Stimulated activated CD4-positive, alpha-beta T cell treated with anti-CD3 and anti-CD28 coated beads, TNF-alpha, amount 100 ng/mL, for 24 hours (primary cell): ENCODE measurements at regions not wholly inside any gene's neighbourhood (a gene's known extent, or its start where the extent isn't known, plus 50 kb on each side); places are given as distances from the start of the nearest gene placed in this dataset.
"Not testable (repeated sequence)": the region's sequence is repeated elsewhere in the genome, so short reads cannot be mapped to it uniquely, and the experiment has no call there.

ENCODE experiments used
- DNase-seq, 3 experiments: peaks; one replicate each; pipeline ENCODE4 v3.0.0-alpha.2; 2020; ENCODE audit warnings: low read depth in 3 of 3

DNA sequence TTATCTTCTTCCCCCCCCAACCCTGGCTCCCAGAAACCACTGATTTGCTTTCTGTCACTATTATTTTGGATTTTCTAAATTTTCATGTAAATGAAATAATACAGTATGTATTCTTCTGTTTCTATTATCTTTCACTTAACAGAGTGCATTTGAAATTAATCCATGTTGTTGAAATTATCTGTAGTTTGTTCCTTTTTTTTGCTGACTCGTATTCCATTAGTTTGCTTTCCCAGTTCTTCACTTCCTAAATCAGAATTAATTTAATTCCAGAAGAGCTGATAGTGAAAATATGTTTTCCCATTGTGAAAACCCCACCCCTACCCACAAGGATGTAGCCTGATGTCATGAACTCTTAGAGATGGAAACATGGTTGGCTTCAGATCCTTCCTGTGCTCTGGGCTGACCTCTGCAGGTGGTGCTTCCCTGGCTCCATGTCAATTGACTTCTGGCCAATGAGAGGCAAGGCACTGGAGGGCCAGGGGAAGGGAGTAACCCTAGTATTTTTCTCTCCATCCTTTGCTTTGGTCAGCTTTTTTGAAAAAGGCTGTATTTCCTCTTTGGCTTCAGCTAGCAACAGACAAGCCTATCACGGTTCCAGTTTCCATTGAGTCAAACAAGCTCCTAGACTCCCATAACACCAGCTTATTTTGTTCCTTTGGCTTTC, 244.4 kb upstream of the HSF2 start:
- no peak for DNase-seq

DNA sequence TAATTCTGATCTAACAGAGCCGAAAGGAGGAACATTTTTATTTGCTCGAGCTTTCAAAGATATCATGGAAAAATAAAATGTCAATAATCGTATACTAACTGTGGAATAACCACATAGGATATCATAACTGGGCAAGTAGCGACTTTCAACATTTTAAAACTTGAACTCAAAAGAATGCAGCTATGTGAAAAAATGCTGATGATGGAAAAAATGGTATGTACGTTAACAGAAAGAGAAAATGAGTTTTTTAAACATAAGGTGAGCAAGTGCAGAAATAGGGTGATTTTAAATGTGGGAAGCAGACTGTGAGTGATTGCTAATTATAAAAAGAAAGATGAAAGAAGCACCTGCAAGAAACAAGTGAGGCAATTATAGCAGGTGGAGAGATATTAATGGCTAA, 238.3 kb upstream of the HSF2 start:
- DNase-seq = no peak

DNA sequence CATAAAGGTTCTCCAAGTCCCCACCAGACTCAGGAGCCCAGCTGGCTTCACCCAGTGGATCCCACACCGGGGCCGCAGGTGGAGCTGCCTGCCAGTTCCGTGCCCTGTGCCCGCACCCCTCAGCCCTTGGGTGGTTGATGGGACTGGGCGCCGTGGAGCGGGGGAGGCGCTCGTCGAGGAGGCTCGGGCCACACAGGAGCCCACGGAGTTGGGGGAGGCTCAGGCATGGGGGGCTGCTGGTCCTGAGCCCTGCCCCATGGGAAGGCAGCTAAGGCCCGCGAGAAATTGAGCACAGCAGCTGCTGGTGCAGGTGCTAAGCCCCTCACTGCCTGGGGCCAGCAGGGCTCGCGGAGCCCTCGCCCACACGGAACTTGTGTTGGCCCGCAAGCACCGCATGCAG, 234.4 kb upstream of the HSF2 start:
- DNase-seq = no peak

DNA sequence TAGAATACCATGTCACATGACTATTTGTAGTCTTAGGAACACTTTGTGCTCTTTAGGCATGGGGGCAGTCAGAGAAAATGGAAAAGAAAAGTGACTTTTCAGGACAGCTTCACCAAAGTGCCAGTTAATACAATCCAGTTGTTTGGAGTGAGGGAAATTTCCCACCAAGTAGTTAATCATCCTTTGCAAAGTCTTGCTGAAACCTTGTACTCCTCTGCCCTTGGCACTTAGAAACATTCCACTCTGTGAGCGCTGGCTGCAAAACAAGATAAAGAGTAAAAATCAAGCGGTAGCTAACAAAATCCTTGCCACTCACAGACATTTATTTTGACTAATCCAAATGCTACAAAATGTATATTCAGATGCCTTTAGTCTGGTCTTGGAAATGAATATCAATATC, 229.2 kb upstream of the HSF2 start:
- no peak for DNase-seq

DNA sequence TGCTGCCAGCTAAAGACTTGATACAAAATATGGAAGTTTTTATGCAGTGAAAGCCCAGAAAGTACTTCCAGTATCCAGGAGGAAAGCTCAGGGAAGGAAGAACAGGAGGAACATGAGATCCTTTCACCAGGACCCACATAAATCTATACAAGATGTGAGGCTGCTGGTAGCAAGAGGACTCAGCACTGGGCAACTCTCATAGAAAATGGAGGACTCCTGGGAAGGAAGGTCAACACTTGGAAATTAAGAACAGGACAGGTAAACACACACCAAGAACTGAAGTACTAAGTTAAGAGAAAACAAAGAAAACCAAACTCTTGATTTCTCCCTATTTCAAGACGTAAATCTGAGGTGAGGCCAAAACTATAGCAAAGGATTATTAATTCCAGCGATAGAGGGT, 220.5 kb upstream of the HSF2 start:
- DNase-seq = no peak

- no peak for DNase-seq
These were observed 219.3 kb upstream of the HSF2 start for GRCh38 chr6:122180132-122180531.

DNA sequence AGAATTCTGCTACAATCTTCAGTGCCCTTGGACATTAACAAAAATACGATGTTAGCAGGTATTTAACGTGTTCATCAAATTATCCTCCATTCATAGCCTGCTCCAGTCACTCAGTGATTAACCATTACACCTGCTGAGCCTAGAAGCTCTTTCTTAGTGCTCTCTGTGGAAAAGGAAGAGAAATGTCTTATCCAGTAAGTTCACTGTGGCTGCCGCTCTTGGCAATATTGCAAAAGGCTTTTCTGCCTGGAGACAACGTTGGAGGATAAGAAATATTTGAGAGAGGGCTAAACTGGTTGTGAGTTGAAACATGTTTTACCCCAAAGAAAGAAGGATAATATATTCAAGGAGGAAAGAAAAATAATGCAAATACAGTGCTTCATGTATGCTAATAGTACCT, 217.4 kb upstream of the HSF2 start:
- DNase-seq = no peak

DNA sequence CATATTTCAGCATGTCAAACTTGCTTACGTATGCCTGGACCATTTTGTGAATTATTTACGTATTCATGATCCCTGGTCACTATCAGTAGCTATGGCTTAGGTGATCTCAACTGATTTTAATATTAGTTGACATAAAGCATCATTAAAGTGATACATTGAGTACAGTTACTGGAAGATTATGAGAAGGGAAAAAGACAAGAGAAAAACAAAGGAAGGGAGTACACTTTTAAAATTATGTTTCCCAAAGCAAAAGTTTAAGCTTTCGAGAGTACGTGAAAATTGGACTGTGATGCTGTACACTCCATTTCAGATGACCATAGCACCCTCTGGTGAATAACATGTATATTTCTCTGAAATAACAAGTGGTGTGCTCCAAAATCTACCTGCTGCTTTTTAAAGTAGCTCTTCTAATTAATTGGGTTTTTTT, 215.0 kb upstream of the HSF2 start:
- no peak for DNase-seq

GRCh38 chr6:122185458-122185857, 214.0 kb upstream of the HSF2 start:
- not testable (repeated sequence) for DNase-seq

DNA sequence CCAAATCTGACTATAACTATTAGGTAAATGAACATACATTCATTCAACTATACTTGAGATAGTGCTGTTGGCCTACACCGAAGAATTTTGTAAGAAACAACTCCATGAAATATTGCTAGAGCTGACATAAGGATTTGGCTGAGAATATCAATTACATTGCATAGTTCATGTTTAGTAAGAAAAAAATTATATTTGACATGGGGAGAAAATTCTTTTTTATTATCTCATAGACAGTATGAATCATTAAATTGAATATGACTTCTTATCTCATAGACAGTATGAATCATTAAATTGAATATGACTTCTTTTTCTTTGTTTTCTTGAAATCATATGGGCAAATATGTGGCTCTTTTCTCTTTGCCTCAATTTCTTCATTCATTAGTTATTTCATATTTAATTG, 212.3 kb upstream of the HSF2 start:
- DNase-seq = no peak

DNA sequence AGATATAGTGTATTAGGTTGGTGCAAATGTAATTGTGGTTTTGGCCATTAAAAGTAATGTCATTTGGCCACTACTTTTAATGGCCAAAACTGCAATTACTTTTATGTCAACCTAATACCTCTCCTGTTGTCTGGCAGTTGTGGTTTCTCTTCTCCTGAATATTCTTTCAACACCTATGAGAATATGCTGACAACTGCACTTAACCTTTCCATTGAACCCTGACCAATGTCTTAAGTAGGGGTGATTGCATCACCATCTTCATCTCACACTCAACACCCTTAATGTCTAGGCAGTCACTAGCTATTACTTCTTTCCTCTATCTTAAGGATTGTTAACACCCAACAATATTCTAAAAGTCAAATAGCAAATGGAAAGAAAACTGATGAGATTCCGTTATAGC, 200.5 kb upstream of the HSF2 start:
- no peak for DNase-seq

DNA sequence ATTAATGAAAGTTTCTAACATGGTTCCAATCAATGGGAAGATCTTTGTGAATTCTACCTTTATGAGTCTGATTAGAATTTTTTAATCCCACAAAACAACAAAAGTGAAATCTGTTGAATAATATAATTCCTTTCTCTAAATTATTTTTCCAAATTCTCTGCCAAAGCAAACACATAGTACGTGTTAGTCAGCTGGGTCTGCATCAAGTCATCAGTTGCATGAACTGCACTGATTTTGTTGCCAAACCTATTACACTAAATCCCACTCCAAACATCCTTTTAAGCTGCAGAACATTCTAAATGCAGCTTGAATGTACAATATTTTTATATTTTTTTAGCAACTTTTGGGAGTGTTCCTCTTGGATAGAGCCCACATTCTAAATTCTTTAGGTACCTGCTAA, 199.0 kb upstream of the HSF2 start:
- DNase-seq = no peak

DNA sequence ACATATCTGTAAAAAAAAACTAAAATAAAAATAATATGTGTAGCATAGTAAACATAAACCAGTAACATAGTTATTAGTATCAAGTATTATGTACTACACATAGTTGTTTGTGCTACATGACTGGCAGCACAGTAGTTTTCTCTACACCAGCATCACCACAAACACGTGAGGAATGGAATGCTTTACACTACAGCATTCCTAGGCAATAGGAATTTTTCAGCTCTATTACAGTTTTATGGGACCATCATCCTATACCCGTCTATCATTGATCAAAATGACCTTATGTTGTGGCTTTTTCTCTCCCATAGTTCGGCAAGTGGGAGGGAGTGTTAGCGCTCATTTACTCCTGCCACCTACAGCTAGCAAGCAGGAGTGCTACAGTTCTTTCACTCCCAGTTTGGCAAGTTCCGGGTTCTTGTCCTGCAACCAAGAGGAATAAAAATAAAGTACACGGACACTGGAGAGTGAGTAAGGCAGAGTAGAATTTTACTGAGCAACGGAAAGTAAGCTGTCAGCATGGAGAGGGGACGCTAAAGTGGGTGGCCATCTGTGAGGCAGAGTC, 196.8 kb upstream of the HSF2 start:
- DNase-seq = no peak

- DNase-seq = no peak
These were observed 192.4 kb upstream of the HSF2 start for GRCh38 chr6:122207061-122207460.

DNA sequence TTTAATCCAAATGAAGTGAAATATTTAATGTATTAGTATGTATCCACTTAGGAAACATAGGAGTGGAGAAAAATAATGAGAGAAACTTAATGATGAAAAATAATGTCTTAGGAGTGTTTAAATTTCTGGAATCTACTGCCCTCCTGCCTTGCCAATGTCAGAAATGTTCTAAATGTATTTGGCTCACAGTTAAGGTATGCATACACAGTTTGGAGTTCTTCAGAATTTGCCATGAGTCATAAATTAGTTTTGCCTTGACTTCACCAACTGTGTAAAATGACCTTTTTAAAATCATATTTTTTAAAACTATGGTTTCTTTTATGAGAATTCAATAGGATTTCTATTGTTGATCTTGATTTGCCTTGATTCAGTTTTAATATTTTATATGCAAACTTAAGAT, 191.7 kb upstream of the HSF2 start:
- DNase-seq = no peak

DNA sequence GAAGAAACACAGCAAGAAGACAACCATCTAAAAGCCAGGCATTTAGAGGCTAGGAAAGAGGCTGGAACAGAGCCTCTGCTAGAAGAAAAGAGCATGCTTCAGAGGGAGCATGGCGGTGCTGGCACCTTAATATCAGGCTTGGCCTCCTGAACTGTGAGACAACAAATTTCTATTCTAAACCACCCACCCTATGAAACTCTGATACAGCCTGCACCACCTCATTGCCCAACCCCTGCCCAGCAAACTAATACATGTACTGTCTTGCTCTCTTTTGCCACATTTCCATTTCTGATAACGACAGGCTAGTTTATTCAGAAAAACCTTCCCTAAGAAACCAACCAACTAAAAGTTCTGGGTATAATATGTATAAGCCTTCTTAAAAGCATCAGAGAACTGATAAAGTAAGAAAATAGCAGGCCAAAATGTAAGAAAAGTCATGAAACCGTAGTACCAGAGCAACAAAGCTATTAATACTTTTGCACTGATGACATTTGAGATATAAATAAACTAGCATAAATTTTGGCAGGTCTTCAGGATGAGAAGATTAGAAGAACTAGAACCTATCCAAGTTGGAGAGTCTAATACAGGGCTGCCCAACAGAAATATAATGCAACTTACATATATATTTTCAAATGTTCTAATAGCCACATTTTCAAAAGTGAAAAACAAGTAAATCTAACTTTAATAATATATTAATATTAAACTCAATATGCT, 184.7 kb upstream of the HSF2 start:
- no peak for DNase-seq

GRCh38 chr6:122220254-122220653, 179.2 kb upstream of the HSF2 start:
- DNase-seq = no peak

DNA sequence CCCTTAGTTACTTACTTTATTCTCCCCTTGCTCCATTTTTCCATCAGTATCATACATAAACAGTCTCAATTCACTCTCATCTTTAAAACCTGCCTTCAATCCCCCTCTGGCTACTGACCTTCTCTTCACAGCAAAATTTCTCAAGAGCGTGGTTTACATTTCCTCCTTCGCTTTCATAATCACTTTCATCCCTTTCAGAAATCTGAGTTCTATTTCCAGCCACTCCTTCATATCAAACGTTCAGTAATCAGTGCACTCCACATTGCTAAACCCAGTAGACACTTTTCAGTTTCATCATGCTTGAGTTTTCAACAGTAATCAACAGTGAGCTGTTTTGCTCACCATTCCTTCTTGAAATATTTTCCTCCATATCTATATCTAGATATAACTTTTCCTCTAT, 176.7 kb upstream of the HSF2 start:
- DNase-seq = no peak

DNA sequence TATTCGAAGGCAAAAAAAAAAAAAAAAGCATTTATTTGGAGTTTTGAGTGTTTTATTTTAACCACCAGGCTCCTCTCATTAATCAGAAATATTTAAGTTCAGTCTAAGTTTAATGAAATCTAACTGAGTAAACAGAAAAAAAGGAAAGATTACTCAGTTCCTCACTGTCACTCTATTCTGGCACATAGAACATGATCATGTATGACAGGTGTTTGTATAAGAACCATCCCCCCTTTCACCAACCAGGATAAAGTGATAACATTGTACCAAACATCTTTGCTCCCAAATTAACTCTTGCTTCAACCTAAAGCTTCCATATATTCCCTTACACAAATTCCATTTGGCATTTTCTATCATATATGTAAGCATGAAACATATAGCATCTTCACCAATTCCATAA, 176.2 kb upstream of the HSF2 start:
- DNase-seq = no peak

GRCh38 chr6:122238861-122239260, 160.6 kb upstream of the HSF2 start:
- DNase-seq = no peak

DNA sequence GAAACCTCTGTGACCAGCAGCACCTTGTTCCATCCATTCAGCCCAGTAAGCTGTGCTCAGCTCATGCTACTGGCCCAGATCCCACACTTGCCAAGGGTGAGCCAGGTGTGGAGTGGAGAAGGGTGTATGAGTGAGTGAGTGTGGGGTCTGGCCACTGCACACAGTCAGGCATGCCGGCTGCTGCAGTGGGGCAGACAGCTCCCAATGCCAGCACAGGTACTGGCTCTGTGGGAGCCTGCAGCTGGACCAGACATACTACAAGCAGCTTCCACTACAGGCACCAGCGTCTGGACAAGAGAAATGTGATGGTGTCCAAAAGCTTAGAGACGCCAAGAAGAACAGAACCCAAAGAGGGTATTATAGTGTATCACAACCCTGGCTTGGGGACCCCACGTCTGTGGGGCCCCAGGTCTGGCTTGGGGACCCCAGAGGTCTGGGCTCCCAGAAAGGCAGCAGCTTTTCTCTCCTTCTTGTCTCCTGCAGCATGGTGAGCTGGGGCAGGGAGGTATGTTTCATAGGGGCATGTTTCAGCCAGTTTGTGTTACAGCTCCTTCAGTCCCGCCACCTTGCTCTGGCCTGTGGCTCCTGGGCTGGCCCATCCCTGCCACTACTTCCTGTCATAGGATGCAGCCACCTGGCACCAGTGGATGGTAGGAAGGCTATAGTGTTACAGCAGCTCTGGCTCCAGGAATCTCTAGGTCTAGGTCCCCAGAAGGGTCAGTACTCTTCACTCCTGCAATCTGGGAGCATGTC, 152.4 kb upstream of the HSF2 start:
- DNase-seq = no peak

DNA sequence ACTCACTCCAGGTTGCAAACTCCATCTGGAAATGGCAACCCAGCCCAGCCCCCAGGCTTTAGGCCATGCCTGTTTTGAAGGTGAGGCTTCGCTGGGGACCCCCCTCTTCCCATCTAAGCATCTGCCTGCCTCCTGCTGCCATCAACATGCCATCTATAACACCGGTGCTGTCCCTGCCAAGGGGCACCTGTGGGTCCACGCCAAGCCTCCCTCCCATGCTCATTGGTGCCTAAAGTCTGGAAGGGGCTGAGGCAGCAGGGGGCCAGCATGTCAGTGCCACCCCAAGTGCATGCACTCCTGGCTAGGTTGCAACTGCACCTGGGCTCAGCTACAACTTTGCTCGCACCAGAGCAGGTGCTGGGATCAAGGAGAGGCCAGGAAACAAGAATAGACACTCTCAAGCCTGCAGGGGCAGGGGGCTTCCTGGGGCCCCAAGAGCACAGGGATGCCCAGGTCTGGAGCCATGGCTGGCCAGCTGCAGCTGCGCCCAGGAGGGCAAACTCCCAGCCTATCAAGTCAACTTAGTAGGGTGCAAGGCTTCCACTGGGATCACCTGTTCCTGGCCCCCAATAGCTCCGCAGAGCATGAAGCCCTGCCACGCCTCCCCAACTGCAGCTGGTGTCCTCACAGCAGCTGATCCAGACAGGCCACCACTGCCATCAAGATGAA, 151.3 kb upstream of the HSF2 start:
- no peak for DNase-seq
